Sigmoid colon (tissue), 4 donors: ENCODE measurements at regions not wholly inside any gene's neighbourhood (a gene's known extent, or its start where the extent isn't known, plus 50 kb on each side); places are given as distances from the start of the nearest gene placed in this dataset.

Experiments
- POLR2A ChIP-seq, 2 donors: fragments of 450-650 bp; IDR thresholded peaks; one replicate each; pipeline ENCODE4 v1.6.1; 2016; ENCODE audit warnings: antibody characterized with exemption in 2 of 2, mild to moderate bottlenecking in 2 of 2, moderate library complexity in 2 of 2
- POLR2AphosphoS5 ChIP-seq, 4 donors: sonication (generic); formaldehyde crosslinking; IDR thresholded peaks; one replicate each; pipeline ENCODE4 v1.6.1; 2017; ENCODE audit warnings: antibody characterized with exemption in 4 of 4
- TF ChIP-seq, protein P1 (sequence below), 4 experiments: fragments of 450-650 bp in 3 of 4; fragments of 200-600 bp in 1 of 4; IDR thresholded peaks; one replicate each; pipeline ENCODE4 v1.5.1; 2016 to 2019; ENCODE audit warnings: antibody characterized with exemption in 4 of 4, mild to moderate bottlenecking in 3 of 4, moderate library complexity in 2 of 4

DNA sequence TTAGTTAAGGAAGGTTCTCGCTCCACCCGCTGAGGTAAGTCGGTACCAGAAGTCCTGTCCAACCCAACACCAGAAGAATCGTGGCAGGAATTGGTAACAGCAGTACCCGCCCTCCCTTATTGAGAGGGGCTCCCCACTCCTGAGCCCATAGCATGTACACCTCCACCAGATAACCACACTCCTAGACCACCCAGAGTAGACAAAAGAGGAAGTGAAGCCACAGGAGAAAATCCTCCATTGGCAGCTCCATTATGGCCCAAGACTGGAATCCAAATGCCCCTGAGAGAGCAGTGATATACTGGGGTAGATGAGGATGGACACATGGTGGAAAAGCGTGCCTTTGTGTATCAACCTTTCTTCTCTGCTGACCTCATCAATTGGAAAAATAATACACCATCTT lies 106.1 kb upstream of the EPB41L4A start:
- TF ChIP-seq, protein P1, sequence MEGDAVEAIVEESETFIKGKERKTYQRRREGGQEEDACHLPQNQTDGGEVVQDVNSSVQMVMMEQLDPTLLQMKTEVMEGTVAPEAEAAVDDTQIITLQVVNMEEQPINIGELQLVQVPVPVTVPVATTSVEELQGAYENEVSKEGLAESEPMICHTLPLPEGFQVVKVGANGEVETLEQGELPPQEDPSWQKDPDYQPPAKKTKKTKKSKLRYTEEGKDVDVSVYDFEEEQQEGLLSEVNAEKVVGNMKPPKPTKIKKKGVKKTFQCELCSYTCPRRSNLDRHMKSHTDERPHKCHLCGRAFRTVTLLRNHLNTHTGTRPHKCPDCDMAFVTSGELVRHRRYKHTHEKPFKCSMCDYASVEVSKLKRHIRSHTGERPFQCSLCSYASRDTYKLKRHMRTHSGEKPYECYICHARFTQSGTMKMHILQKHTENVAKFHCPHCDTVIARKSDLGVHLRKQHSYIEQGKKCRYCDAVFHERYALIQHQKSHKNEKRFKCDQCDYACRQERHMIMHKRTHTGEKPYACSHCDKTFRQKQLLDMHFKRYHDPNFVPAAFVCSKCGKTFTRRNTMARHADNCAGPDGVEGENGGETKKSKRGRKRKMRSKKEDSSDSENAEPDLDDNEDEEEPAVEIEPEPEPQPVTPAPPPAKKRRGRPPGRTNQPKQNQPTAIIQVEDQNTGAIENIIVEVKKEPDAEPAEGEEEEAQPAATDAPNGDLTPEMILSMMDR (IDR thresholded peaks at IDR 0.05): no peak
- no peak for TF ChIP-seq POLR2AphosphoS5 (IDR thresholded peaks at IDR 0.05)
- TF ChIP-seq POLR2A (IDR thresholded peaks at IDR 0.05): no peak
